HG02571 (cell line): ENCODE measurements at regions not wholly inside any gene's neighbourhood (a gene's known extent, or its start where the extent isn't known, plus 50 kb on each side); places are given as distances from the start of the nearest gene placed in this dataset.
"Not testable (repeated sequence)": the region's sequence is repeated elsewhere in the genome, so short reads cannot be mapped to it uniquely, and the experiment has no call there.

Experiments used
- ATAC-seq: cut with Tn5 transposase; IDR thresholded peaks from one replicate; pipeline ENCODE4 v1.9.1; 2021; ENCODE audit warnings: mild to moderate bottlenecking, moderate library complexity; ENCODE audit not compliant: unreplicated experiment

DNA sequence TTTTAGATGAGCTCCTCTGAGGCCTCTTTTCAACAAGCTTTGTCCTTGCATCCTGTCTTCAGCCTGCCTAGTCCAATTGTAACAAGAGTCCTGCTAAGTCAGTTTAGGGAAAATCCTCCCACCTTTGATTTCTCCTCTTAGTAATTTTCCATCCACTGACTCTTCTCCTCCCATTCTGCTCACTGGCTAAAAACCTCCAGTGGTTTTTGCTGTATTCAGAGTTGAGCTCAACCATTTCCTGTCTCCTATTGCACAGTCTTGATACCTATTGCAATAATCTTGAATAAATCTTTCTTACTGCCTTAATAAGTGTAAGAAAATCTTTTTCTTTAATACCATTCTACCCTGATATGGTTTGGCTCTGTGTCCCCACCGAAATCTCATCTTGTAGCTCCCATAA lies 117.8 kb upstream of the ENPP6 start:
- no peak for ATAC-seq

DNA sequence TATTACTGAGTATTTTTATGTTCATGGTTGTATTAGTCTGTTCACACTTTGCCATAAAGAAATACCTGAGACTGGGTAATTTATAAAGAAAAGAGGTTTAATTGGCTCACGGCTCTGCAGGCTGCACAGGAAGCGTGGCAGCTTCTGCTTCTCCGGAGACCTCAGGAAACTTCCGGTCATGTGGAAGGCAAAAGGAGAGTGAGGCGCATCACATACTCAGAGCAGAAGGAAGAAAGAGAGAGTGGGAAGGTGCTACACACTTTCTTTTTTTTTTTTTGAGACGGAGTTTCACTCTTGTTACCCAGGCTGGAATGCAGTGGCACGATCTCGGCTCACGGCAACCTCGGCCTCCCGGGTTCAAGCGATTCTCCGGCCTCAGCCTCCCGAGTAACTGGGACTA lies 115.8 kb upstream of the ENPP6 start:
- ATAC-seq, result not testable (repeated sequence)

DNA sequence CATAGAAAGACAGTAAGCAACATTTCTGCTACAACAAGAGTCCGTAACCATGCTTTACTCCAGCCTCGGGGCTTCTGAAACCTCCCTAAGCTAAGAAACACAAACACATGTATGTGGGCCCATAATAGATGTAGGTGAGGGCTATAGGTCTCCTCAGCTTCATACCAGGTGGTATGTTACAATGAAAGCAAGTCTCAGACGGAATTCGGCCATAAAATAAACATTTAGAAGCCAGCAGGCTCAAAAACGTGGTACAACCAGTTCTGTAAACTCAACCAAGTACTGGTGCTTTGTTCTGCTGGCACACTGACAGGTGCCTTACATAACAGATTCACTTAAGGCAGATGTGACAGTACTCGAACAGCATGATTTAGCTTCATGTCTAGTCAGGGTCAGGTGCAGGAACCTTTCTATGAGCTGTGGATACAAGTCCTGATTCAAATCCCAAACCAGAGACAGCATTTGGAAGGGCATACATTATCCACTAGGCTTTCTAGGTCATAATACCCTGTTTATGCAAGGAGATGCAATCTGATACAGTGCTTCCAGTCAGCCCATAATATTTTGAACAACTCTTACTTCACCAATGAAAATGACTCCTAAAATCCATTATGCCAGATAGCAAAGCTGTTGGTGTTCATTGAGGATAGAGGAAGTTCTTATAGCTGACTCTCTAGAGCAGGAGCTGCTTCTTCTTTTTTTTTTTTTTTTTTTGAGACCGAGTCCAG lies 113.8 kb upstream of the ENPP6 start:
- ATAC-seq, result no peak

DNA sequence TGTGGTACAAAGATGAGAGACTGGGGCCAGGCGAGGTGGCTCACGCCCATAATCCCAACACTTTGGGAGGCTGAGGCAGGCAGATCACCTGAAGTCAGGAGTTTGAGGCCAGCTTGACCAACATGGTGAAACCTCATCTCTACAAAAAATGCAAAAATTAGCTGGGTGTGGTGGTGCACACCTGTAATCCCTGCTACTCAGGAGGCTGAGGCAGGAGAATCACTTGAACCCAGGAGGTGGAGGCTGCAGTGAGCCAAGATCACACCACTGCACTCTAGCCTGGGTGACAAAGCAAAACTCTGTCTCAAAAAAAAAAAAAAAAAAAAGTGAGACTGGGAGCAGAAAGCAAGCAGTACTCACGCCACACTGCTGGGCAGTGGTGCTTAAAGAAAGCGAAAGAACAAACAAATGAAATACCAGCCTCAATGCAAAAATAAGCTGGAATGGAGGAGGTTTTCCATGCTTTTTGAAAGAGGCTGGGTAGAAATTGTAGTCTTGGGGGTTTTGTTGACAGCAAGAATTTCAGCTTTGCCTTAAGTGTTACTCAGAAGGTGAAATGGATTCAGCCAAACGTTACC lies 112.9 kb upstream of the ENPP6 start:
- ATAC-seq, result not testable (repeated sequence)

DNA sequence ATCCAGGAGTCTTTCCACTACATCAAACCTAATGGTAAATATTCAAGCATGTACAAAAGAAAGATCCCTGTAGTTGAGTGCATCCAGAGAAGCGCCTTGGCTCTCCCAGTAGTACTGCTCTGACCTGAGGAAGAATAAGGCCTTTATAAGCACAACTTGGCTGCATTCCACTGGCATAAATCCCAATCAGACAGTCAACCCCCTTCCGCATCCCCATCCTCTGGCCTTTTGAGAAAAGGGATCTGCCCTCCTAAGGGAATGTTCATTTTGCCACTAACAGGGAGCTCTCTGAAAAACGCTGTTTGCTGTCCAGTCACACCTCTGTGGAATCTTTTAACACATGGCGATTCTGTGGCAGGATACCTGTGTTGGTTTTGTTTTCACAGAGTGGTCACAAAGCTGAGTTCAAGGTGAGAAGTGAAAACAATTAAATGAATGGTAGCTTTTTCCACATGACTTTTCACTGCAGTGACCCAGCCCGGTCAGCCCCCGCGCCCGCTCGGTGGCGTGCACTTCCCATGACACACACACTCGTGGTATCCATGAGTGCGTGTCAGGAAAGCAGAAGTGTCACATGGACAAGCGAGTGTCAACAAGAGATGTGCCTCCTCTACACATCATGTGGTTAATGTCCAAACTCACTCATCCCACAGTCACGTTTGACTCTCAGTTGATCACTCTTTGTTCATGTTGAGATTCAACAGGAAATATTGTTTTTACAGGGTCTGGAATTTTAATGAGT lies 112.2 kb upstream of the ENPP6 start:
- ATAC-seq, result peak; percentile 45

DNA sequence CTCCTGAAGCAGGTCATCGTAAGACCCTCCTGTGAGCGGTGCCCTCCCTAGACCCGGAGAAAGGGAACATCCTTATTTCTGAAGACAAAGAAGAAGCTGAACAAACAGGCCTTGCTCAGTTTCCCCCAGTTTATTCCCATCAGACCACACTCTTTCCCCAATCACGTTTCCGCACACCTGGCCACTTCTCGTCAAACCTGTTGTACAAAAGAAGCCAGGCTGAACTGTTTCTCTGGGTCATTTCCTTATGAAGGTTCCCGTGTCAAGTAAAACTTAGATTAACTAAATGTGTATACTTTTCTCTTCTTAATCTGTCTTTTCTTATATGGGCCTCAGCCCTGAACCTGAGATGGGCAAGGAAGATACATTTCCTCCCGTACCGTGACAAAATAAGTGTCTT lies 111.6 kb upstream of the ENPP6 start:
- no peak for ATAC-seq

DNA sequence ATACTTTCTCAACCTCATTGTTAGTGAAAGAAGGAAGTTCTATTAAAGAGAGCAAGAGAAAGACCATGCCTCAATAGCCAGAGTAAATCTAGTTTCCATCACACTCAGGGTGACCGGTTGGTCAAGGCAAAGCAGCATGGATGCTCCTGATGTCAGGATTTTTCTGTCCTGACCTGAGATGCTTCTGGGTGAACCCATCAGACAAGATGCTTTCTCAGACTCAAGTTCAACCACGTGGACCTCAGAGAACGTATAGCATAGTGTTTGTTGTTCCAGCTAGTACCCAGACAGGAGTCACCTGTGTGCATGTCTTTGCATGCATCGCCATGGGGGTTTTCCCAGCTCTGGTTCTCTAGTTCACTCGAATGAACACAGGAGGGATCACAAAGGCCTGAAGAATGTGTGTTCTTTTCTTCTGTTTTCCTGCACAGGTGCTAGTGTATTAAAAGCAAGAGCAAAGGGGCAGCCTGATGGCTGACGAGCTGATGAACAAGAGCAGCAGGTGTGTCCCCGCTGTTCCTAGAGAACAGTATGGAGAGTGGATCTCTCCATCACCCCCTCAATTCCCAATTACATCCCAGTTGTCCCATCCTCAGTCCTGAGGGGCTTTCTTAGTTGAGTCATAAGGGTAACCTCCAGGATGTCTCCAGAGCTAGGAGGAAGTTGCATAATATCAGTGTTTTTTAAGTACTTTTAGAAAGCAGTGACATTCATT lies 110.5 kb upstream of the ENPP6 start:
- ATAC-seq, result peak; percentile 78

DNA sequence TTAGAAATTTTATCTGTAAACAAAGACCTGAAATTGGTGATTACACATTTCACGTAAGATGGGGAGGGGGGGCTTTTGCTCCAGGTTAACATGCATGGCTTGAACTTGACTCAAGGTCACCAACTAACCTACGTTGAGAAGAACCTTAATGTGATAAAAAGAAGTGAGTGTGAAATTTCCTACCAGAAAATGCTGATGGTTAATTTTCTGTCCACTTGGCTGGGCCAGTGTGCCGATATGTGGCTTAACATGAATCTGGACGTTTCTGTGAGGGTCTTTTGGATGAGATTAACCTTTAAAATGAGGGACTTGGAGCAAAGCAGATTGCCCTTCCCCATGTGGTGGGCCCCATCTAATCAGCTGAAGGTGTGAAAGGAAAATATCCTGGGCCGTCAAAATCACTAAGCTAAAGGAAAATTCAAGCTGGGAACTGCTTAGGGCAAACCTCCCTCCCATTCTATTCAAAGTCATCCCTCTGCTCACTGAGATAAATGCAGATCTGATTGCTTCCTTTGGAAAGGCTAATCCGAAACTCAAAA lies 107.3 kb upstream of the ENPP6 start:
- no peak for ATAC-seq

DNA sequence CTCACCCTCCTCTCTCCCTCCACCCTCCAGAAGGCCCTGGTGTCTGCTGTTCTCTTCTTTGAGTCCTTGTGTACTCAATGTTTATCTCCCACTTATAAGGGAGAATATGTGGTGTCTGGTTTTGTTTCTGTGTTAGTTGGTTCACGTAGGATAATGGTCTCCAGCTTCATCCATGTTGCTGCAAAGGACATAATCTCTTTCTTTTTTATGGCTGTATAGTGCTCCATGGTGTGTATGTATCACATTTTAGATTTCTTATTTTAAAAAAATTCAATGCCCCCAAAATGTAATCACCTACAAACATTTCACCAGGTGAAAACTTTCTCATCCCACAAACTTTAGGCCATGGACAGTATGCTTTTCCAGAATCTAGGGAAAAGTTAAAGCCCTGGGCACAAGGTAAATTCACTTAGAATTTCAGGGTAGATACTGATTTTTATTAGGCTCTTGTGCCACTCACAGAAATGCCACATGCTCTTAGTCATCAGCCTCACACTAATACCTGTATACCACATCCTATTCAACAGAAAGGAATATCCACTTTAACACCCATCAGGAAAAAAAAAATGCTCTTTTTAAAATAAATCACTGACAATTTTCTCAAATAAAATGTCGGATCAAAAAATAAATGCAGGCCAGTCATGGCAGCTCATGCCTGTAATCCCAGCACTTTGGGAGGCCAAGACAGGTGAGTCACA lies 104.8 kb upstream of the ENPP6 start:
- no peak for ATAC-seq

DNA sequence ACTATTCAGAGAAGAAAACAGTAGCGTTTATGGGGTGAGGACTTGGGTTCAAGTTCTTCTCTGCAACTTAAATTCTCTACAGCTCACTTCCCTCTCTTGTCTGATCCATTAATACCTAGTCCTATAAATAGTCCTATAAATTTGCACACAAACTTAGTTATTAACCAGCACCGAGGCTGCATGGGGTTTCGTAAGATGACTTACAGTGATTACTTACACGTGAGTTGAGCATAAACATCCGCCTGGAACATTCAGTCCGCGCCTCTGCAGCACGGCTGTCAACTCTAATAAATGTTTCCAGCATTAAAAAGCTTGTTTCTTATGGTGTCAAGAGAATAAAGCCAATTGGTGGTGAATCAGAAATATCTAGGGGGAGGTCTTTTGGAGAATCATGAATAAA lies 103.0 kb upstream of the ENPP6 start:
- no peak for ATAC-seq

DNA sequence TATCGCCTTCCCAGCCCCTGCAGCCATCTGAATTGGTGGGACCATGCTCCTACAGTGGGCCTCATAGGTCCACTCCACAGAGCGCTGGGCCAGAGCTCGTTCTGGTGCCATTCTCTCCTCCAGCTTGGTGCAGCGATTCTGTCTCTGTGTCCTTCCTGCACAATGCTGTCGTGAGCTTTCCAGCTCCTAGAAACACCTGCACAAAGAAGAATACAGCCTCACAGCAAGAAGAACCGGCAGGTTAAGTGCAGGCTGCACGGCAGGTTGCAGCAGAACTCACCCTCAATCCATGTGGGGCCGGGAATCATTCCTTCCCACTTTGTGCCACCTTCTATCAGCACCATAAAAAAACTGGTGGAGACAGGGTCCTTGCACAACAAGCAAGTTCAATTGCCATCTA lies 101.2 kb upstream of the ENPP6 start:
- no peak for ATAC-seq

DNA sequence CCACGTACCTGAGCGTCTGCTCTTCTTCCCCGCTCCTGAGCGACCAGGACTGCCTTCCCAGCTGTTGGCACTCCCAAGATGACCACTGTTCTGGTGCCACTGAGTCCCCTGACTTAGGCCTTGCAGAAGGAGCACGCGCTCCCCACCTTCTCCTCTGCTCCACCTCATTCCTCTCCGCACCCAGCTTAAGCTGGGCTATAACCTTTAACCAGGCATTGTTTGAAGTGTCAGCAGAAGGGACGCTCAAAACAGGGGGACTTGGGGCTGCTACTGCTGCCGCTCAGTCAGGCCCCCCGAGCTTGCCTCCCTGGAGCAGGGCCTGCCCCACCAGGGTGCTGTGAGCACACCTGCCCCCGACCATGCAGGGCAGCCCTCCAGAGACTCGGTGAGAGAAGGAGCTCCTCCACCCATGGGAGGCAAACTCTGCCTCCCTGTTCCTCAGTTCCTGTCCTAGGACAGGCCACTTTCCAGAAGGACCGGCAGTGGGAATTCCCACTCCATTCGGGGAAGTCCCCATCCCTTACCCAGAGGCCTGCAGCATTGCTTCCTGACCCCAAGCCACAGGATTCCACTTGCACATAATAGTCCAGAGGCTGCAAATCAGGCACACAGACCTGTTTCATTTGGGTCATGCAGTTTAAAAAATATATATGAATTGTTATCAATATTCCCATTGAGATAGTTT lies 99.7 kb upstream of the ENPP6 start:
- no peak for ATAC-seq

DNA sequence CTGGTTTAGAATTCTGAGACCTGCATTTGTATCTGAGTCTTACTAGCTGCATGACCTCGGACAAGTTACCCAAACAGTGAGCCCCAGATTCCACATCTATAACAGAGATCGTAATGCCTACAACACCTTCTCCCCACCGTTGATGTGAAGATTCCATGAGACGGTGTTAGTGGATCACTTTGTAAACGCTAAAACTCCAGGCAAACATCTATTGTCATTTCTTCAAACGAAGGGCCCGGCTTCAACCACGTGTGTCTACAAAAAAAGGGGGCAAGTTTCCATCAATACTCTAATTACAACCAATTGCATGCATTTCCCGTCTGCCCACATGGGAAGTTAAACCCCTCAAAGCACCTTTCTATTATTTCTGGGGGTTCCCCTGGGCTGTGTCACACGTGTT lies 99.1 kb upstream of the ENPP6 start:
- ATAC-seq, result no peak

DNA sequence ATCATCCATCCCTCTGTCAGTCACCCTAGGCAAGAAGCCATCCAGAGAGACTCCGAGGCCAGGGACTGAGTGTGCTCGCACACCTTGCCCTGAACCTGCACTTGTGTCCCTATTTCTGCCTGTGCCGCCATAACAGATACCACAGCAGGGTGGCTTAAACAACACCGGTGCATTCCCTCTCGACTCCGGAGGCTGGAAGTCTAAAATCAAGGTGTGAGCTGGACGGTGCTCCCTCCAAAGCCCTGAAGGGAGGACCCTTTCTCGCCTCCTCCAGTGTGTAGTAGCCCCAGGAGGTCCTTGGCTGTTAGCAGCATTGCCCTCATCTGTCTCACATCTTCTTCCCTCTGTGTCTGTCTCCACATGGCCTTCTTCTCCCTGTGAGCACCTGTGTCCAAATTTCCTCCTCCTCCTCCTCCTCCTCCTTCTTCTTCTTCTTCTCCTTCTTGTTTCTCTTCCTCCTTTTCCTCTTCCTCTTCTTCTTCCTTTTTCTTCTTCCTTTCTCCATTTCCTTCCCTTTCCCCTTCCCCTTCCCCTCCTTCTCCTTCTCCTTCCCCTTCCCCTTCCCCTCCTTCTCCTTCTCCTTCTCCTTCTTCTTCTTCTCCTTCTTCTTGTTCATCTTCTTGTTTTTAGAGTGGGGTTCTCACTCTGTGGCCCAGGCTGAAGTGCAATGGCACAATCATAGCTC lies 98.1 kb upstream of the ENPP6 start:
- ATAC-seq, result no peak

DNA sequence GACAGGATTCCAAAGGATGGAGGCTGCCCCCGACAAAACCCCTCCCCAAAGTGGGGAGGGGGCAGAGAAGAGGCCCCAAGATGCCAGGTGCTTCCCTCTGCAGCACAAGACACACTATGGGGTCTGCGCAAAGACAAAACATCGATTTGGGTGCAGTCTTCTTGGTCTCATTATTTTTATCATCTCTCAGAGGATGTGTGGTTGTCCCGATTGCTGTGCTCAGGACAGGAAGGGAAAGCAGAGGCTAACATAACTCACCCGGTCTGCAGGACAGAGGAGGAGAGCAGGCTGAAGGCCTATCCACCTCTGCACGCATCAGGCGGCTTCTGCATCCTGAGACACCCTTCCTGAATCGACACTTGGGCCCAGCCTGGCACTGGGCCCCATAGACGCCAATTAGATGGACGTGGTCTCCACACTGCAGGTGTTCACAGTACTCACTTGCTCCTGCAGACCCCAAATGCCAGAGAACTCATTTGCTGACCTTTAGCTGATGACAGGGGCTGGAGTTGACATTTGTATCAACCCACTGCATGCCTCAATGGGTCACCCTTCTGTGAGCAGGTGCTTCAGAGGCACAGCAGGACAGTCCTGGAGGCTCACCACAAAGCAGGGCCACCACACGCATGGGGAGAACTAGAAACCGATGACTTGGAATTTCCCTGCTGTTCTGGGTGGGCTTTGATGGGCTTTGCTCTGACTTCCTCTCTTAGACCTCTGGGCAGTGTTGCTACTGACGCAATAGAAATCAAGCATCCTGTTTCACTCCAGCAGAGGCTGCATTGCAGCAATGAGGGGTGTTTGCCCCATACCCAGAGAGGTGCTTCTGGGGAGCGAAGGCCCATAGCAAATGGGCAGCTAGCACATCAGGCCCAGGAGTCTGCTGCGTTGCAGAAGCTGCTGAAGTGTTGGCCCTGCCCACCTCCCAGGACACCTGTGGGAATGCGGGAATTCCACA lies 96.3 kb upstream of the ENPP6 start:
- peak; percentile 60 for ATAC-seq

DNA sequence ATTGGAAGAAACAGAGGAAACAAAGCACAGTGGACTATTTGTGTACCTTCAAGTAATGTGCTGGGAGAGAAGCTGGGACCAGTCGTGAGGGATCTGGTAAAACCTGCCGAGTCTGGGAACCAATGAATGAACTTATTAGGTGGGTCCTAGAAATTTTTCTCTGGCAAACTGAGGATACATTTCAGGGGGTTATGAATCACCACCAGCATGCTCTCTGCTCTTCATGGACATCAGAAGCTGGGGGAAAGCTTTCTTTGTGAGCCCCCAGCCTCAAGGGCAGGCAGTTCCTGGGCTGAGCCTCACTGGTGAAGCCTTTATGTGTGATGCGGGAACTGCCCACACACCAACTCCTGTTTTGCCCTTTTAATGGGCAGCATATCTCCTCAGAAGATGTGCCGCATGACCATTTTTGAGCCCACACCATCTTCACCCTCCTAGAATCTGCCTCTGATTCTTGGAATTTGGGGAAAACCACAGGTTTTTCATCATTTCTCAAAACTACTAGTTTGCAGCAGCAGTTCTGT lies 95.4 kb upstream of the ENPP6 start:
- no peak for ATAC-seq

DNA sequence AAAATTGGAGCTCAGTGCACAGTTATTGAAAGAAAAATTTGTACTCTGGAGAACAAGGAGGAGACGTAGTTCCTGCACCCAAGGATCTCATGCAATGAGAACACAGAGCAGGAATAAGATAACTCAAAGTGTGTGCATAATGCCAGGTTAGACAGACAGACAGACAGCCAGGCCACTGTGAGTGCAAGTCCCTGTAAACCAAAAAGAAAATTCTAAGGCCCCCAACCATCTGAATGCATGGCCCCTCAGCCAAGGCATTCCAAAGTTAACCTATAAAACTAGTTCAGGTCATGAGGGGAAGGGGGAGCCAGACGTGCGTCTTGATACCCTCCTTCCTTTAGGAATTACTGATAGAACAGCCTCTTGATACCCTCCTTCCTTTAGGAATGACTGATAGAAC lies 94.5 kb upstream of the ENPP6 start:
- ATAC-seq, result no peak
